HG03135 (cell line): ENCODE measurements at regions not wholly inside any gene's neighbourhood (a gene's known extent, or its start where the extent isn't known, plus 50 kb on each side); places are given as distances from the start of the nearest gene placed in this dataset.
"Not testable (repeated sequence)": the region's sequence is repeated elsewhere in the genome, so short reads cannot be mapped to it uniquely, and the experiment has no call there.

Experiments used
- ATAC-seq: cut with Tn5 transposase; IDR thresholded peaks from one replicate; pipeline ENCODE4 v1.9.1; 2021; ENCODE audit warnings: mild to moderate bottlenecking, moderate library complexity; ENCODE audit not compliant: unreplicated experiment

GRCh38 chr16:29203046-29203932 lies 203.2 kb downstream of the NPIPB11 start:
- ATAC-seq, result not testable (repeated sequence)

- ATAC-seq, result not testable (repeated sequence)
Measured at GRCh38 chr16:29202642-29203041, 203.9 kb downstream of the NPIPB11 start.

- not testable (repeated sequence) for ATAC-seq
Measured at GRCh38 chr16:29202025-29202632, 204.4 kb downstream of the NPIPB11 start.

GRCh38 chr16:29201296-29202024 lies 205.1 kb downstream of the NPIPB11 start:
- not testable (repeated sequence) for ATAC-seq

DNA sequence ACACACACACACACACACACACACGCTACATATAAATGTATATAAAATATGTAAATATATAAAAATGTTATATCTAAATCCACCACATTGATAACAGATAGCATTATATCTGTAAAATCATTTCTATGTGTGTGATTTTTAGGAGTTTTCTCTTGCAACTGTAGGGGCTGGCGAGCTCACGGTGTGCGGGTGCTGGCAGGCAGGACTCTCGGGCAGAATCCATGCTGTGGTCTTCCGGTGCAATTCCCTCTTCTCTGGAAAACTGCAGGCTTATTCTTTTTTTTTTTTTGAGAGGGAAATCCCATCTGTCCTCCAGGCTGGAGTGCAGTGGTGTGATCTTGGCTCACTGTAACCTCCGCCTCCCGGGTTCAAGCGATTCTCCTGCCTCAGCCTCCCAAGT lies 205.8 kb downstream of the NPIPB11 start:
- ATAC-seq, result not testable (repeated sequence)

GRCh38 chr16:29200135-29200601 lies 206.3 kb downstream of the NPIPB11 start:
- not testable (repeated sequence) for ATAC-seq

DNA sequence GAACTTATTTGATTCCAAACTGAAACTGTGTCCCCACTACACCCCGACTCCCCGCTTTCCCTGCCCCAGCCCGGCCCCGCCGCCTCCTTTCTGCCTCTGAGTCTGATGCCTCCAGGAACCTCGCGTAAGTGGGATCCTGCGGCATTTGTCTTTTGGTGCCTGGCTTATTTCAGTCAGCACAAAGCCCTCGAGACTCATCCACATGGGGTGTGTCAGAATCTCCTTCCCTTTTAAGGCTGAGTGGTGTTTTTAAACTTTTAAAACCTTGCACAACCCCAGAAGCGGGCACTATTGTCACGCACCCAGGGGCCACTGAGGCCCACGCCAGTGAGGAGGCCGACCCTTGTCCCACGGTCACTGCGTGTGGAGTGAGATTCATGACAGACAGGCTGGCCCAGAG lies 206.9 kb downstream of the NPIPB11 start:
- not testable (repeated sequence) for ATAC-seq

- no peak for ATAC-seq
Measured at GRCh38 chr16:29198731-29199521, 207.6 kb downstream of the NPIPB11 start.

DNA sequence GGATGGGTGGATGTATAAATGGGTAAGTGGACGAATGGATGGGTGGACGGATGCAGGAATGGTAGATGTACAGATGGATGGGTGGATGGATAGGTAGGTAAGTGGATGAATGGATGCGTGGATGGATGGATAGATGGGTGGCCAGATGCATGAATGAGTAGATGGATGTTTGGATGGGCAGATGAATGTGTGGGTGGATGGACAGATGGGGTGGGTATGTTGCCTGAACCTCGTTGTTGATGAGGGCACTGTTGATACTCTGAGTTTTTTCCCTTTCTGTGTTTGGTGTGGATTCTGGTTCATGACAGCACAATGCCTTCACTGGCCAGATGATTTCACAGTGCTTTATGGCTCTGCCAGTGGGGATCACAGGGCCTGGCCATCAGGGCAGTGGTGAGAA lies 208.3 kb downstream of the NPIPB11 start:
- no peak for ATAC-seq

DNA sequence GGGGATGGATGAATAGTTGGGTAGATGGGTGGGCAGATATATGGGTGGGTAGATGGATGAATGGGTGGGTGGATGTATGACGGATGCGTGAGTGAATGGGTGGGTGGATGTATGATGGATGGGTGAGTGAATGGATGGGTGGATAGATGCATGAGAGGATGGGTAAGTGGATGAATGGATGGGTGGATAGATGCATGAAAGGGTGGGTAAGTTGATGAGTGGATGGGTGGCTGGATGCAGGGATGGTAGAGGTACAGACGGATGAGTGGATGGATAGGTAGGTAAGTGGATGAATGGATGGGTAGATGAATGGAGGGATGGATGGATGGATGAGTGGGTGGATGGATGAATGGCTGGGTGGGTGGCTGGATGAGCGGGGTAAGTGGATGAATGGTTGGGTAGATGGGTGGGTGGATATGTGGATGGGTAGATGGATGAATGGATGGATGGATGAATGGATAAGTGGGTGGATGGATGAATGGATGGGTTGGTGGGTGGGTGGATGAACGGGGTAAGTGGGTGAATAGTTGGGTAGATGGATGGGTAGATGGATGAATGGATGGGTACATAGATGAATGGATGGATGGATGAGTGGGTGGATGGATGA lies 208.9 kb downstream of the NPIPB11 start:
- ATAC-seq, result not testable (repeated sequence)

DNA sequence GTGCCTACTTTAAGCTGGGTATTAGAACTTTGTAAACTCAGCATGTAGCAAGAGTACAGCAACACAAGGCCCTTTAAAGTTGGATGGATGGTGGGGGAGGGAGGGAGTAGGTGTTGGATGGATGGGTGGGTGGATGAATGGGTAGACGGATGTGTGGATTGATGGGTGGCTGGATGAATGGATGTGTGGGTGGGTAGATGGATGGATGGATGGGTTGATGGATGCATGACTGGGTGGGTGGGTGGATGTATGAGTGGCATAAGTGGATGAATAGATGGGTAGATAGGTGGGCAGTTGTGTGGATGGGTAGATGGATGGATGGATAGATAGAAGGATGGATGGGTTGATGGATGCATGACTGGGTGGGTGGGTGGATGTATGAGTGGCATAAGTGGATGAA lies 209.8 kb downstream of the NPIPB11 start:
- ATAC-seq, result not testable (repeated sequence)

- ATAC-seq, result not testable (repeated sequence)
Measured at GRCh38 chr16:29195116-29195872, 210.4 kb downstream of the LAT start.

DNA sequence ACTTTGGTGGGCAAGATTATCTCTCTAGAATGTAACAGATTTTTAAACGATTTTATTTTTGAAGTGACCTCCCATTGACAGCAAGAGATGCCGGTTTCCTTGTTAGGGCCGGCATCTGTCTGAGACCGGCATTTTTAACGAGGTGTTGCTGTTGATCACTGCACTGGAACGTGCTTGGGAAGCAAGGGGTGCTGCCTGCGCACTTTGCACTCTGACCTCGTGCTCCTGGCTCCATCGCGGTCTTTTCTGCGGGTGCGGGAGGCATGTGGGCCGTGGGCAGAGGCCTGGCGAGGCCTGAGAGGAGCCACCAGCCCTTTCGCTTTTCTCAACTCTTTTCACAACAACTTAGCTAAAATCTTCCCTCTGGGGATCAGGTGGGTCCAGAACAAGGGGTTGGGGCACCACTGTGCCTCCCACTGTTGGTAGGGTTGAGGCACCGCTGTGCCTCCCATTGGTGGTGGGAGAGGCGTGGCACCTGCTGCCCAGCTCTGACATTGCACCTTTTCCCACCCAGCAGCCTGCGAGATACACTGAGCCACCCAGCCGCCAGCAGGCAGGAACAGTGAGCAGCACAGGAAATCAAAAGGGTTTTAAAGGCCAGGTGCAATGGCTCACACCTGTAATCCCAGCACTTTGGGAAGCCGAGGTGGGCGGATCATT lies 209.5 kb downstream of the LAT start:
- ATAC-seq, result not testable (repeated sequence)

- not testable (repeated sequence) for ATAC-seq
Measured at GRCh38 chr16:29193634-29194033, 208.8 kb downstream of the LAT start.

DNA sequence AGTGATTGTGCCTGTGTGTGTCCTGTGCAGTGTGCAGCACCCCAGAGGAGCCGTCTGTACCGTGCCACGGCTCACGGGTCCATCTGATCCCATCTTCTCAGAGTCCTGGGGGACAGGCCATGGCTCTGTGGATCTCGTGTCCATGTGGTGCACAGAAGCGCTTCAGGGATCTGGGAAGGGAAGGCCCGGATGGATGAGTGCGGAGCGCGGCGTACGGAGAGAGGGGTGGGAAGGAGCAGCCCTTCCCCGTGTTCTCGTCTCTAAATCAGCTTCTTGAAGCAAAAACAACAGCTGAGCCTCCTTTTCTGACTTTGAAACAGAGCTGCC lies 208.4 kb downstream of the LAT start:
- not testable (repeated sequence) for ATAC-seq

DNA sequence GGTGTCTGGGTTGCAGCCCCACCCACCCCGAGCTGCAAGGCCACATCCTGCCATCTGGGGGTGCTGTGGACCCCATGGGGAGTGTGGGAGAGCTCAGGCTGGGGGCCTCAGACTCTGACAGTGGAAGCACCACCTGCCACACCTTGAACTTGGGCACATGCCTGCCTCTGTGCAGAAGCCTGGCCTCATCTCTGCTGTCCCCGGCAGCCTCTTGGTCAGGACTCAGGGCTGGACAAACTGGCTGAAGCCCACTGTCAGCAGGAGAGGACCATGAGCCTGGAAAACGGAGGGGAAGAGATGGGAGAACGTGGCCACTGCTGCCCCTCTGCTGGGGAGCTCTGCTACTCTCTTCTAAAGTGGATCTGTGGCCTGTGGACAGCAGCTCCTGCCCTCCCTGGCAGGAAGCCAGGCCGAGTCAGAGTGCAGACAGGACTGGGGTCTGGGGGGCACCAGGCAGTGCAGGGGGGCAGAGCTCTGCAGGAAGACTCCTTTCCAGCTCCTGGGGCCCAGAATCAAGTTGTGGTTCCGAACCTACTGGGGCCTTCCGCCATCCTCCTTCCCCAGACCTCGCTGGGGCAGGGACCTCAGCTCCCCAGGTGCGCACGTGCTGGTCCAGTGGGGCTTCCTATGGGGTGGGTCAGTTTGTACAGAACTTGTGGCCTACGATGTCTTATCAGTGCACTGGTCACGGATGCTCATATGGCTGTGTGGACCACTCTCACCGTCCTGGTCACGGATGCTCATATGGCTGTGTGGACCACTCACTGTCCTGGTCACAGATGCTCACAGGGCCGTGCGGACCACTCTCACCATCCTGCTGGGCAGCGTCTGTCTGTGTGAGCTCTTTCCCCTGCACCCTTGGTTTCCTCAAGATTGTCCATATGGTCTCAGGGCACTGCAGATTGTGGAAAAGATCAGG lies 207.7 kb downstream of the LAT start:
- ATAC-seq, result no peak

DNA sequence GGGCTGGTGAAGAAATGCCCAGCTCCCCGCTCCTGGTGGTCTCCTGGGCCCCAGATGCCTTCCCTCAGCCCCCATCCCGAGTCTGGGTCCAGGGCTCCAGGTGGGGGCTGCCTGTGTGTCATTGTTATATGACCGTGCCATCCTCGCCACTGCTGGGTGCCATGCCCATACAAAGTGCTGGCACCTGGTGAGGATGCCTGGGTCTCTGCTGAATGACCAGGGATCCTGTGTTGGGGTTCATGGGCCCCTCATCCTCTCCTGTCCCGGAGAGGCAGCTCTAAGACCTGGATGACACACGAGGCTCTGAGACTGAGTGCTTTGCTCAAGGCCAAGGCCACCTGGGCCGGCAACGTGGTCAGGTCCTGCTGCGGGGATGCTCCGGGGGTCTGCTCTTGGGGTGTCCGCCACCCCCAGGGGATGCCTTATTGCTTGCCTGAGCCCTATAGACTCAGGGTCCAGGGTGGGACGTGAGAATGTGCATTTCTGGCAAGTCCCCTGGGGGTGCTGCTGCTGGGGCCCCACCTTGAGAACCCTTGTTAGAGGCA lies 206.9 kb downstream of the LAT start:
- ATAC-seq, result not testable (repeated sequence)
